K562 (cell line): ENCODE measurements at regions not wholly inside any gene's neighbourhood (a gene's known extent, or its start where the extent isn't known, plus 50 kb on each side); places are given as distances from the start of the nearest gene placed in this dataset.

Experiments used
- CEBPB ChIP-seq: fragments of 450-650 bp; IDR thresholded peaks from 2 replicates; pipeline ENCODE4 v1.6.1; 2016; ENCODE audit warnings: missing genetic modification characterization, missing compliant biosample characterization
- GABPB2 ChIP-seq: fragments of 250-450 bp; sonication (Bioruptor Pico); conservative IDR thresholded peaks from 2 replicates; pipeline ENCODE4 v1.5.1; 2021; ENCODE audit warnings: mild to moderate bottlenecking
- HNRNPUL1 ChIP-seq: fragments of 200-400 bp; formaldehyde crosslinking; IDR thresholded peaks from 2 replicates; pipeline ENCODE4 v1.6.1; 2017; ENCODE audit warnings: low read length
- KLF6 ChIP-seq: fragments of 250-450 bp; sonication (Bioruptor Pico); IDR thresholded peaks from 2 replicates; pipeline ENCODE4 v1.4.0; 2020; ENCODE audit warnings: mild to moderate bottlenecking, moderate library complexity, borderline replicate concordance
- NR1H2 ChIP-seq: sonication (generic); formaldehyde crosslinking; IDR thresholded peaks from 2 replicates; pipeline ENCODE4 v1.4.0; 2020; ENCODE audit warnings: mild to moderate bottlenecking, missing genetic modification reagents
- SMARCC2 ChIP-seq: fragments of 450-650 bp; IDR thresholded peaks from 2 replicates; pipeline ENCODE4 v1.6.1; 2017; ENCODE audit warnings: antibody characterized with exemption, moderate library complexity, mild to moderate bottlenecking, low read depth
- SMC3 ChIP-seq: conservative IDR thresholded peaks from 2 replicates; pipeline ENCODE4 v1.6.1; 2011; ENCODE audit warnings: low read depth, low read length, improper control_type of control experiment; ENCODE audit not compliant: insufficient read depth
- TAF1 ChIP-seq: IDR thresholded peaks from 2 replicates; pipeline ENCODE4 v1.6.1; 2011; ENCODE audit warnings: mild to moderate bottlenecking, low read length, moderate library complexity; ENCODE audit not compliant: insufficient read depth, control insufficient read depth, severe bottlenecking; ENCODE audit errors: extremely low read depth
- ZFP36 ChIP-seq: fragments of 150-350 bp; IDR thresholded peaks from 2 replicates; pipeline ENCODE4 v1.6.1; 2018; ENCODE audit warnings: low read length, low read depth; ENCODE audit not compliant: partially characterized antibody
- TF ChIP-seq, protein P1 (sequence below), 3 experiments: IDR thresholded peaks in 2 of 3; conservative IDR thresholded peaks in 1 of 3; 2 replicates each; pipeline ENCODE4 v1.5.1; 2011 to 2012; ENCODE audit warnings: low read length in 3 of 3, mild to moderate bottlenecking in 3 of 3, control low read depth in 2 of 3, improper control_type of control experiment in 1 of 3, inconsistent platforms in 1 of 3, low read depth in 1 of 3, mixed read lengths in 1 of 3, moderate library complexity in 1 of 3; ENCODE audit not compliant: insufficient read depth in 2 of 3
- TF ChIP-seq, protein P2 (sequence below), 2 experiments: fragments of 450-650 bp; IDR thresholded peaks; 2 replicates each; pipeline ENCODE4 v1.6.1; 2016; ENCODE audit warnings: mild to moderate bottlenecking in 2 of 2, borderline replicate concordance in 1 of 2, low read depth in 1 of 2, moderate library complexity in 1 of 2
- TF ChIP-seq, protein P3 (sequence below): sonication (generic); formaldehyde crosslinking; IDR thresholded peaks from 2 replicates; pipeline ENCODE4 v1.8.1; 2023; ENCODE audit warnings: mild to moderate bottlenecking, missing genetic modification reagents
- TF ChIP-seq, protein P4 (sequence below), 2 experiments: fragments of 450-650 bp in 1 of 2; sonication (generic) in 1 of 2; formaldehyde crosslinking in 1 of 2; IDR thresholded peaks in 1 of 2; conservative IDR thresholded peaks in 1 of 2; 2 replicates each; pipeline versions ENCODE4 v1.6.1 to v1.8.1; 2016 to 2023; ENCODE audit warnings: mild to moderate bottlenecking in 2 of 2, moderate library complexity in 2 of 2, inconsistent platforms in 1 of 2, missing genetic modification reagents in 1 of 2
- TF ChIP-seq, protein P5 (sequence below): sonication (generic); formaldehyde crosslinking; IDR thresholded peaks from 2 replicates; pipeline ENCODE4 v1.4.0; 2020; ENCODE audit warnings: mild to moderate bottlenecking, missing genetic modification reagents

DNA sequence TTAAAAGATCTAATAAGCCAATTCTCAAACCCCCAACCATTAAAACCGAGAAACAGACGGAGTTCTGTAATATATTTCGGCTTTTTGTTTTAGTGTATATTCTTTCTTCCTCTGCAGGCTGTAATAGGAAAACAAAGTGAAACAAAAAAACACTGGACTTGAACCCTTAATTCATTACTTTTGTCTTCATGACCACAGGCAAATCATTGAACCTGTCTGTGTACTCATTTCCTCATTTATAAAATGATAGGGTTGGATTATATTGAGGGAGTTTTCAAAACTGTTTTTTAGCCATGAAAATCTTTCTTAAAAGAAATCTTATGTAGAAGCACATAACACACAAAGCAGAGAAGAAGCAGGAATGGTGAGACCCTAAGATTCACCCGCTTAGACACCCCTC lies 278.8 kb downstream of the CD83 start:
- TF ChIP-seq, protein P1, sequence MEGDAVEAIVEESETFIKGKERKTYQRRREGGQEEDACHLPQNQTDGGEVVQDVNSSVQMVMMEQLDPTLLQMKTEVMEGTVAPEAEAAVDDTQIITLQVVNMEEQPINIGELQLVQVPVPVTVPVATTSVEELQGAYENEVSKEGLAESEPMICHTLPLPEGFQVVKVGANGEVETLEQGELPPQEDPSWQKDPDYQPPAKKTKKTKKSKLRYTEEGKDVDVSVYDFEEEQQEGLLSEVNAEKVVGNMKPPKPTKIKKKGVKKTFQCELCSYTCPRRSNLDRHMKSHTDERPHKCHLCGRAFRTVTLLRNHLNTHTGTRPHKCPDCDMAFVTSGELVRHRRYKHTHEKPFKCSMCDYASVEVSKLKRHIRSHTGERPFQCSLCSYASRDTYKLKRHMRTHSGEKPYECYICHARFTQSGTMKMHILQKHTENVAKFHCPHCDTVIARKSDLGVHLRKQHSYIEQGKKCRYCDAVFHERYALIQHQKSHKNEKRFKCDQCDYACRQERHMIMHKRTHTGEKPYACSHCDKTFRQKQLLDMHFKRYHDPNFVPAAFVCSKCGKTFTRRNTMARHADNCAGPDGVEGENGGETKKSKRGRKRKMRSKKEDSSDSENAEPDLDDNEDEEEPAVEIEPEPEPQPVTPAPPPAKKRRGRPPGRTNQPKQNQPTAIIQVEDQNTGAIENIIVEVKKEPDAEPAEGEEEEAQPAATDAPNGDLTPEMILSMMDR (IDR thresholded peaks at IDR 0.05 in 2 of 3, conservative IDR thresholded peaks at IDR 0.05 in 1 of 3; ENCODE audit: insufficient read depth in 2 of 3, low read depth in 1 of 3, low read length in 3 of 3) = no peak
- TF ChIP-seq GABPB2 (CRISPR knock-in tag) = no peak
- TF ChIP-seq, protein P2, sequence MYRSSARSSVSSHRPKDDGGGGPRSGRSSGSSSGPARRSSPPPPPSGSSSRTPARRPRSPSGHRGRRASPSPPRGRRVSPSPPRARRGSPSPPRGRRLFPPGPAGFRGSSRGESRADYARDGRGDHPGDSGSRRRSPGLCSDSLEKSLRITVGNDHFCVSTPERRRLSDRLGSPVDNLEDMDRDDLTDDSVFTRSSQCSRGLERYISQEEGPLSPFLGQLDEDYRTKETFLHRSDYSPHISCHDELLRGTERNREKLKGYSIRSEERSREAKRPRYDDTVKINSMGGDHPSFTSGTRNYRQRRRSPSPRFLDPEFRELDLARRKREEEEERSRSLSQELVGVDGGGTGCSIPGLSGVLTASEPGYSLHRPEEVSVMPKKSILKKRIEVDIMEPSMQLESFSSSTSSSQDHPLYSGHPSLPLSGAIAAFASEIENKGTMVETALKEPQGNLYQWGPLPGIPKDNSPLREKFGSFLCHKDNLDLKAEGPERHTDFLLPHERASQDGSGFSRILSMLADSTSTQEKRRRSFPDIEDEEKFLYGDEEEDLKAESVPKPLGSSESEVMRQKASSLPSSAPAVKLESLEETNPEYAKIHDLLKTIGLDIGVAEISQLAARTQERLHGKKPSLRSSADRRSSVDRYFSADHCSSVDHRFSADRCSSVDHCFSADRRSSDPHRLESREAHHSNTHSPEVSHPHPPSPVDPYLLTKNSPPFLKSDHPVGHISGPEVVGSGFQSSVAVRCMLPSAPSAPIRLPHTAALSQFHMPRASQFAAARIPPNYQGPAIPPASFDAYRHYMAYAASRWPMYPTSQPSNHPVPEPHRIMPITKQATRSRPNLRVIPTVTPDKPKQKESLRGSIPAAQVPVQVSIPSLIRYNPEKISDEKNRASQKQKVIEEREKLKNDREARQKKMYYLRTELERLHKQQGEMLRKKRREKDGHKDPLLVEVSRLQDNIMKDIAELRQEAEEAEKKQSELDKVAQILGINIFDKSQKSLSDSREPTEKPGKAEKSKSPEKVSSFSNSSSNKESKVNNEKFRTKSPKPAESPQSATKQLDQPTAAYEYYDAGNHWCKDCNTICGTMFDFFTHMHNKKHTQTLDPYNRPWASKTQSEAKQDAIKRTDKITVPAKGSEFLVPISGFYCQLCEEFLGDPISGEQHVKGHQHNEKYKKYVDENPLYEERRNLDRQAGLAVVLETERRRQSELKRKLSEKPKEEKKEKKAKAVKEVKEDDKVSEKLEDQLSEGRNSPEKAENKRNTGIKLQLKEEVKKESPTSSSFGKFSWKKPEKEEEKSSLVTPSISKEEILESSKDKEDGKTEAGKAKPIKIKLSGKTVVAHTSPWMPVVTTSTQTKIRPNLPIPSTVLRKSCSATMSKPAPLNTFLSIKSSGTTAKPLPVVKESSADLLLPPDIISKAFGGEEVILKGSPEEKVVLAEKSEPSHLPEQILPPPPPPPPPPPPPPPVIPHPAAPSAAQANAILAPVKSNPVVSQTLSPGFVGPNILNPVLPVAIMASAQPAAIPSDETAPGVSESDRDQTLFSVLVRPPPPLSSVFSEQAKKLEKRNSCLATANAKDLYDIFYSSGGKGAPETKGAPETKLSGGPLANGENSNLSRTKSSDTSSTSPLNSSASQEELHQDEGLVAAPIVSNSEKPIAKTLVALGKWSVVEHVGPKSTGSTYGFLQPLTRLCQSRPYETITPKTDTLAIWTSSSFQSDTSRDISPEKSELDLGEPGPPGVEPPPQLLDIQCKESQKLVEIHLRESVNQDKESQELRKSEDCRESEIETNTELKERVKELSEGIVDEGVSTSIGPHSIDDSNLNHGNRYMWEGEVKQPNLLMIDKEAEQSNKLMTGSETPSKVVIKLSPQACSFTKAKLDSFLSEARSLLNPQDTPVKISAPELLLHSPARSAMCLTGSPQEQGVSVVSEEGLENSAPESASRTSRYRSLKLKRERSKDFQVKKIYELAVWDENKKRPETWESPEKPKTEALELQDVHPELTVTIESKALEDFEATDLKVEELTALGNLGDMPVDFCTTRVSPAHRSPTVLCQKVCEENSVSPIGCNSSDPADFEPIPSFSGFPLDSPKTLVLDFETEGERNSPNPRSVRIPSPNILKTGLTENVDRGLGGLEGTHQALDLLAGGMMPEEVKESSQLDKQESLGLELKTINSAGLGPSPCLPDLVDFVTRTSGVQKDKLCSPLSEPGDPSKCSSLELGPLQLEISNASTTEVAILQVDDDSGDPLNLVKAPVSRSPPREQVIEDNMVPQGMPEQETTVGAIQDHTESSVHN (IDR thresholded peaks at IDR 0.05; ENCODE audit: borderline replicate concordance in 1 of 2, low read depth in 1 of 2) = no peak
- no peak for TF ChIP-seq TAF1
- no peak for TF ChIP-seq SMC3
- no peak for TF ChIP-seq CEBPB (tag)
- TF ChIP-seq, protein P3, sequence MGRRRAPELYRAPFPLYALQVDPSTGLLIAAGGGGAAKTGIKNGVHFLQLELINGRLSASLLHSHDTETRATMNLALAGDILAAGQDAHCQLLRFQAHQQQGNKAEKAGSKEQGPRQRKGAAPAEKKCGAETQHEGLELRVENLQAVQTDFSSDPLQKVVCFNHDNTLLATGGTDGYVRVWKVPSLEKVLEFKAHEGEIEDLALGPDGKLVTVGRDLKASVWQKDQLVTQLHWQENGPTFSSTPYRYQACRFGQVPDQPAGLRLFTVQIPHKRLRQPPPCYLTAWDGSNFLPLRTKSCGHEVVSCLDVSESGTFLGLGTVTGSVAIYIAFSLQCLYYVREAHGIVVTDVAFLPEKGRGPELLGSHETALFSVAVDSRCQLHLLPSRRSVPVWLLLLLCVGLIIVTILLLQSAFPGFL = no peak
- no peak for TF ChIP-seq ZFP36
- TF ChIP-seq KLF6 (CRISPR knock-in tag) = no peak
- no peak for TF ChIP-seq NR1H2 (CRISPR knock-in tag)
- no peak for TF ChIP-seq SMARCC2
- TF ChIP-seq, protein P4, sequence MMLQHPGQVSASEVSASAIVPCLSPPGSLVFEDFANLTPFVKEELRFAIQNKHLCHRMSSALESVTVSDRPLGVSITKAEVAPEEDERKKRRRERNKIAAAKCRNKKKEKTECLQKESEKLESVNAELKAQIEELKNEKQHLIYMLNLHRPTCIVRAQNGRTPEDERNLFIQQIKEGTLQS (IDR thresholded peaks at IDR 0.05) = no peak
- TF ChIP-seq, protein P4 (CRISPR knock-in tag; conservative IDR thresholded peaks at IDR 0.05) = no peak
- TF ChIP-seq, protein P5, sequence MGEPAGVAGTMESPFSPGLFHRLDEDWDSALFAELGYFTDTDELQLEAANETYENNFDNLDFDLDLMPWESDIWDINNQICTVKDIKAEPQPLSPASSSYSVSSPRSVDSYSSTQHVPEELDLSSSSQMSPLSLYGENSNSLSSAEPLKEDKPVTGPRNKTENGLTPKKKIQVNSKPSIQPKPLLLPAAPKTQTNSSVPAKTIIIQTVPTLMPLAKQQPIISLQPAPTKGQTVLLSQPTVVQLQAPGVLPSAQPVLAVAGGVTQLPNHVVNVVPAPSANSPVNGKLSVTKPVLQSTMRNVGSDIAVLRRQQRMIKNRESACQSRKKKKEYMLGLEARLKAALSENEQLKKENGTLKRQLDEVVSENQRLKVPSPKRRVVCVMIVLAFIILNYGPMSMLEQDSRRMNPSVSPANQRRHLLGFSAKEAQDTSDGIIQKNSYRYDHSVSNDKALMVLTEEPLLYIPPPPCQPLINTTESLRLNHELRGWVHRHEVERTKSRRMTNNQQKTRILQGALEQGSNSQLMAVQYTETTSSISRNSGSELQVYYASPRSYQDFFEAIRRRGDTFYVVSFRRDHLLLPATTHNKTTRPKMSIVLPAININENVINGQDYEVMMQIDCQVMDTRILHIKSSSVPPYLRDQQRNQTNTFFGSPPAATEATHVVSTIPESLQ (CRISPR knock-in tag) = no peak
- TF ChIP-seq HNRNPUL1 = no peak
